Heart right ventricle (tissue), 16 donors: ENCODE measurements at regions not wholly inside any gene's neighbourhood (a gene's known extent, or its start where the extent isn't known, plus 50 kb on each side); places are given as distances from the start of the nearest gene placed in this dataset.

Source experiments
- ATAC-seq, 8 donors: fragments of 200-7000 bp; cut with Tn5 transposase; one replicate each; pipeline ENCODE4 v1.9.1; 2020; ENCODE audit warnings: mild to moderate bottlenecking in 8 of 8, moderate library complexity in 8 of 8, moderate number of reproducible peaks in 1 of 8
- DNase-seq, 2 donors: peaks; one replicate each; pipeline ENCODE4 v3.0.0-alpha.2; 2020
- H3K27ac ChIP-seq, 10 donors: fragments of 200-600 bp; sonication (generic) in 2 of 10; one replicate each; pipeline versions ENCODE4 v1.5.0 to v1.8.0; 2020 to 2022; ENCODE audit warnings: mild to moderate bottlenecking in 3 of 10
- H3K27me3 ChIP-seq, 7 donors: fragments of 200-600 bp; one replicate each; pipeline ENCODE4 v1.8.0; 2021 to 2022; ENCODE audit warnings: mild to moderate bottlenecking in 2 of 7
- H3K36me3 ChIP-seq, 9 donors: fragments of 200-600 bp; sonication (generic) in 1 of 9; one replicate each; pipeline versions ENCODE4 v1.5.0 to v1.8.0; 2020 to 2022; ENCODE audit warnings: mild to moderate bottlenecking in 2 of 9
- H3K4me1 ChIP-seq, 9 donors: fragments of 200-600 bp; sonication (generic) in 1 of 9; one replicate each; pipeline versions ENCODE4 v1.5.0 to v1.8.0; 2020 to 2022; ENCODE audit warnings: mild to moderate bottlenecking in 4 of 9
- H3K4me3 ChIP-seq, 10 donors: fragments of 200-600 bp; sonication (generic) in 2 of 10; one replicate each; pipeline versions ENCODE4 v1.5.0 to v1.8.0; 2020 to 2022; ENCODE audit warnings: mild to moderate bottlenecking in 7 of 10, moderate library complexity in 2 of 10
- H3K9me3 ChIP-seq, 11 donors: fragments of 200-600 bp in 10 of 11; sonication (generic) in 2 of 11; one replicate each; pipeline versions ENCODE4 v1.5.0 to v1.8.0; 2013 to 2022; ENCODE audit warnings: mild to moderate bottlenecking in 2 of 11, control low read depth in 1 of 11, moderate library complexity in 1 of 11
- CTCF ChIP-seq, 9 donors: fragments of 200-600 bp; sonication (generic) in 2 of 9; IDR thresholded peaks; one replicate each; pipeline versions ENCODE4 v1.5.0 to v1.8.0; 2021 to 2022; ENCODE audit warnings: antibody characterized with exemption in 9 of 9, mild to moderate bottlenecking in 5 of 9, moderate library complexity in 1 of 9
- WGBS, 2 donors: extraction: QIAGEN DNeasy Blood & Tissue Kit; methylation state at CpG; one replicate each; pipeline ENCODE4 v1.1.7; 2013; ENCODE audit warnings: inconsistent platforms in 1 of 2; 5-methylcytosine and 5-hydroxymethylcytosine counted together
- intact Hi-C, 10 donors: fragments of 100-400 bp; cut with DNase I; formaldehyde crosslinking; loops; one replicate each; pipeline versions ENCODE4 v1.11.1 to v1.14.2; 2022
- donor health status: Arrhythmogenic right ventricular cardiomyopathy.
- donor health status: ischemic (EF 13 %, LVEDD 7.1; RV severe dilation, severe dysfunction).
- donor health status: healthy with polysubstance abuse.
- donor health status: DM: no; HTN: yes; CAD: no.
- donor health status: DM: no; HTN: no; CAD: no.
- donor health status: ischemic (EF 25% LVEDD 6.9; RV normal size, moderate dysfunction).
- donor health status: ischemic (EF 25% LVEDD 5.7; RV mildly dilated, moderate dysfunction).
- donor health status: healthy.
- donor health status: DM: yes; HTN: yes; CAD: no.
- donor health status: Ischemic cardiomyopathy.
- donor health status: ischemic (EF 35%, LVEDD 5.7; RV mildly dilated, moderate dysfunction).
- donor health status: nonischemic (EF 11% LVEDD 7.7; RV severe dilation, severe dysfunction).
- donor health status: DM: yes; HTN: yes; CAD: no.
- donor health status: PGD.
- donor health status: ischemic (EF 29% LVEDD 5.4; RV normal size, mild dysfunction).
- donor health status: nonischemic (EF 23%, LVEDD 6.1; RV moderate dilation, normal function).

GRCh38 chr2:22270341-22270740, 1114.6 kb upstream of the KLHL29 start:
- no peak for TF ChIP-seq CTCF (IDR thresholded peaks at IDR 0.05)
- 95 to 100% methylated on average over 1 of the region's 1 CpG for WGBS, 2 donors
- Histone ChIP-seq H3K27me3 (no peaks in the 10 kb centered on the region), H3K4me1 (no peaks in the 10 kb centered on the region), H3K9me3 (peaks cover 0 to 15% (median 0%) of the 10 kb centered on the region in 11 donors), H3K4me3 (no peak overlapping the region), H3K36me3 (no peaks in the 10 kb centered on the region), H3K27ac (no peak overlapping the region)
- DNase-seq (no peak), ATAC-seq (no peak)
- intact Hi-C loops: no loop called here

GRCh38 chr2:22273853-22274252, 1111.1 kb upstream of the KLHL29 start:
- no peaks in the 10 kb centered on the region for H3K27me3 ChIP-seq
- 67 to 68% methylated on average over 1 of the region's 1 CpG for WGBS, 2 donors
- no peaks in the 10 kb centered on the region for H3K4me1 ChIP-seq
- H3K4me3 ChIP-seq: no peak overlapping the region
- DNase-seq (no peak), ATAC-seq (no peak)
- intact Hi-C loops: no loop called here
- TF ChIP-seq CTCF (IDR thresholded peaks at IDR 0.05): no peak
- no peak overlapping the region for H3K27ac ChIP-seq
- peaks cover 0 to 15% (median 0%) of the 10 kb centered on the region in 11 donors for H3K9me3 ChIP-seq
- no peaks in the 10 kb centered on the region for H3K36me3 ChIP-seq

GRCh38 chr2:22274661-22275060, 1110.3 kb upstream of the KLHL29 start:
- intact Hi-C loops: no loop called here
- no peaks in the 10 kb centered on the region for H3K4me1 ChIP-seq
- H3K27me3 ChIP-seq: no peaks in the 10 kb centered on the region
- DNase-seq: no peak
- no peak overlapping the region for H3K27ac ChIP-seq
- no peak overlapping the region for H3K4me3 ChIP-seq
- peaks cover 0 to 12% (median 0%) of the 10 kb centered on the region in 11 donors for H3K9me3 ChIP-seq
- no peak for ATAC-seq
- 68 to 75% methylated on average over 3 of the region's 3 CpGs for WGBS, 2 donors
- H3K36me3 ChIP-seq: no peaks in the 10 kb centered on the region
- TF ChIP-seq CTCF (IDR thresholded peaks at IDR 0.05): no peak

GRCh38 chr2:22276696-22277095, 1108.3 kb upstream of the KLHL29 start:
- Histone ChIP-seq H3K36me3 (no peaks in the 10 kb centered on the region), H3K27me3 (no peaks in the 10 kb centered on the region), H3K4me3 (no peak overlapping the region), H3K4me1 (peaks cover 0 to 13% (median 6%) of the 10 kb centered on the region in 9 donors), H3K27ac (no peak overlapping the region), H3K9me3 (no peaks in the 10 kb centered on the region)
- no peak for ATAC-seq
- no peak for TF ChIP-seq CTCF (IDR thresholded peaks at IDR 0.05)
- no peak for DNase-seq
- intact Hi-C loops: no loop called here
- 75 to 77% methylated on average over 4 of the region's 4 CpGs for whole genome bisulfite sequencing, 2 donors

GRCh38 chr2:22279541-22279940, 1105.4 kb upstream of the KLHL29 start:
- H3K4me1 ChIP-seq: peaks cover 0 to 25% (median 6%) of the 10 kb centered on the region in 9 donors
- no peaks in the 10 kb centered on the region for H3K9me3 ChIP-seq
- ATAC-seq (no peak), DNase-seq (no peak)
- intact Hi-C loops: no loop called here
- no peak overlapping the region for H3K4me3 ChIP-seq
- H3K27me3 ChIP-seq: no peaks in the 10 kb centered on the region
- no peak for TF ChIP-seq CTCF (IDR thresholded peaks at IDR 0.05)
- H3K36me3 ChIP-seq: no peaks in the 10 kb centered on the region
- no peak overlapping the region for H3K27ac ChIP-seq
